MCF 10A (cell line): ENCODE measurements at regions not wholly inside any gene's neighbourhood (a gene's known extent, or its start where the extent isn't known, plus 50 kb on each side); places are given as distances from the start of the nearest gene placed in this dataset. TPM values are rescaled to one million over a fixed set of nuclear protein-coding genes. Genes with fewer than 3 reads are reported as not detected.

Experiments
- microRNA-seq: library from miRNA; unstranded; fragments of <30 nt; microRNA quantifications from one replicate; pipeline ENCODE4 v1.2.0, GENCODE V29; 2022

Small RNA genes in the stretch of these regions (microRNA-seq; reads per million reads assigned to microRNA genes)
- not detected for gene MIR325
- gene MIR384 = not detected
